ENCODE measurements at regions not wholly inside any gene's neighbourhood (a gene's known extent, or its start where the extent isn't known, plus 50 kb on each side); places are given as distances from the start of the nearest gene placed in this dataset.

DNA sequence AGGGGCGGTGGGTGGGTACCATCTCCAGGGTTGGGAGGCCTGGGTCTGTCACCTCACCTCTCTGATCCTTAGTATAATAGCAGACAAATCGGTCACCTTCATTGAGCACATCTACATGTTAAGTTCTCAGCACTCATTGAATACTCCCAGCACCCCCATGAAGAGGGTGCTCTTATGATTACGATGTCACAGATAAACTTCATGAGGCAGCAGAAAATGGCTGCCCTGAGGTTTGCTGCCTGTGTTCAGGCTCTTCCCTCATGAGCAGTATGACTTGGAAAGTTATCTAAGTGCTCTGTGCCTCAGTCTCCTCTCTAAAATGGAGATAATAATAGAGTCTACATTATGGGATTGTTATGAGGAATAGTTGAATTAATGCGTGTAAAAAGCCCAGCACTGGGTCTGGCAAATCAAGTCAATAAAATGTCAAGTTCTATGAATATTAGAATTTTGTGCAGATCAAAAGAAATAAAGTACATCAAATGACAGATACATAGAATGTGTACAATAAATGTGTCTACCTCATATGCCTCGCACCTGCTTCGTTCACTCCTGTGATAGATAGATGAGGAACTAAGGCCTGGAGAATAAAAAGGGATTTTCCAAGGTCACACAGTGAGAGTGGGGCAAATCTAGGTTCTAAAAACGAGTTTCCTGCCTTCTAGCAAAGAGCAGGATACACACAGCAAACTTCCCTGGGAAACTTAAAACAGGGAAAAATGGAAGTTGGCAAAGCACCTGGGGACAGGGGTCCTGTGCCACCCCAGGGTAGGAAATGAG is 142.2 kb upstream of the MRPS22 start:
- in situ Hi-C loops (cut with HindIII; ENCODE audit: low pct_unique_long_range_greater_than_20kb, low sequenced_read_pairs) = no loop called here
- DNase-seq (ENCODE audit: low read depth in 1 of 2, low spot score in 1 of 2) = no peak
- no peak for TF ChIP-seq JUND (IDR thresholded peaks at IDR 0.05; ENCODE audit: low read depth)

DNA sequence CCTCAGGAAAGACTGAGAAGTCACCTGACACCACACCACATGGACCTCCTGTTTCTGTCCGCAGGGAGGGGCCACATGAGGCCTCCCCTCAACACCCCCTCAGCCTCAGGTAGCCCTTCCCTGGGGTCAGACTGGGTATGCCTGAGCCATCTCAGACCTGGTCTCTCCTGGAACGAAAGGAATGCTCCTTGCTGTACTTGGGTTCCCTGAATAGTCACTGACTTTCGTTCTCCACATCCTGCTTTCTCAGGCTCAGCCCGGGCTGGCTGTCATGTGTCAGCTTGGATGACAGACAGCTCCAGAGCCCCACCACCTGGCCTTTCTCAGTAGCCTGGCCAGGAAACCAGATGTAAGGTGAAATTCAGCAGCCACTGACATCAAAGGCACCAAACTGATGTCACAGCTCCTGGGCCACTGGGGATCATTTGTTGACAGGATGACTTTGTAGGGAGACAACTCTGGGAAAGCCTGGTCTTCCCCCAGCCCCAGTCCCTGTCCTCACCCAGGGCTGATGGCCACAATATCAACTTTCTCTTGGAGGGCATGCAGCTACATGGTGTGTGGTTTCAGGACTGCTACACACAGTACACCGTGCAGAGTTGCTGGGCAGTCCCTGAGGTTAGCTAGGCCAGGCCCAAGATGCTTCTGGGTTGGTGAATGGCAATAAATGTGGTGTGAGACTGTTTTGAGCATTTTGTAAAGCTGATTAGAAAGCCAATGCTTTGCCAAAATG is 141.4 kb upstream of the MRPS22 start:
- in situ Hi-C loops (cut with HindIII; ENCODE audit: low pct_unique_long_range_greater_than_20kb, low sequenced_read_pairs) = no loop called here
- DNase-seq (ENCODE audit: low read depth in 1 of 2, low spot score in 1 of 2) = peak; percentile 81 to 87
- no peak for TF ChIP-seq JUND (IDR thresholded peaks at IDR 0.05; ENCODE audit: low read depth)

DNA sequence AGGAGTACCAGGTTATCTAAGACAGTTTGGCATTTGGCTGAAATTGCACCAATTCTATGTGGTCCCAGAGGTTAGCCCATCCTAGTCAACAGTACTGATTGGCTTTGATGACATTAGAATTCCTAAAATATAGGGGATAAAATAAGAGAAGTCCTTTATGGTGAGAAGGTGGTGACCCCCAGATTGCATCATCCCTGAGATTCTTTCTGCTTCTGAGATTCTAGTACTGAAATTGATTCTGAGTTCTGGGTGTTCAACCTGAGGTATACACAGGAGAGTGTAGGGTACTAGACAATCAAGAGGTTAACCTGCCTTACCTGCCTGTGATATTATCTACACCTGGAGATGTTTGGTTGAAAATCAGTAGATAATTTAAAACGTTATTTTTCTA is 140.9 kb upstream of the MRPS22 start:
- in situ Hi-C loops (cut with HindIII; ENCODE audit: low pct_unique_long_range_greater_than_20kb, low sequenced_read_pairs) = no loop called here
- no peak for TF ChIP-seq JUND (IDR thresholded peaks at IDR 0.05; ENCODE audit: low read depth)
- DNase-seq (ENCODE audit: low read depth in 1 of 2, low spot score in 1 of 2) = no peak

DNA sequence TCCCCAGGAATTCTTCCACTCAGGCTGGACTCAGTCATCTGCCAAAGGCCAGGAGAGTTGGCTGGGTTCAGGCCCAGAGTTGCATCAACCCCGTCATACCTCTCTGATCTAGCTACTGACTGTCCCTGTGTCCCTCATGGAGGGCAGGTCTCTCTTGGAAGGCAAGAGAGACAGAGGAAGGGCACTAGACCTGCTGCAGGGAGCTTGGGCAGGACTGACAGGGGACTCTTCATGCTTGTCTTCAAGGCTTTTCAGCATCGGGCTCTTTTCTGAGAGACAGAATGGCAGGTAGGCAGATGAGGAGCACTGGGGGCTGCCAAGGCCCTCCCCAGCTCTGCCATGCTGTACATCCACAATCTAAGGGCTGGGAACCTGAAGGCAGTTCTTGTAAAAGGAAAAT is 140.1 kb upstream of the MRPS22 start:
- in situ Hi-C loops (cut with HindIII; ENCODE audit: low pct_unique_long_range_greater_than_20kb, low sequenced_read_pairs) = no loop called here
- TF ChIP-seq JUND (IDR thresholded peaks at IDR 0.05; ENCODE audit: low read depth) = no peak
- DNase-seq (ENCODE audit: low read depth in 1 of 2, low spot score in 1 of 2) = no peak

DNA sequence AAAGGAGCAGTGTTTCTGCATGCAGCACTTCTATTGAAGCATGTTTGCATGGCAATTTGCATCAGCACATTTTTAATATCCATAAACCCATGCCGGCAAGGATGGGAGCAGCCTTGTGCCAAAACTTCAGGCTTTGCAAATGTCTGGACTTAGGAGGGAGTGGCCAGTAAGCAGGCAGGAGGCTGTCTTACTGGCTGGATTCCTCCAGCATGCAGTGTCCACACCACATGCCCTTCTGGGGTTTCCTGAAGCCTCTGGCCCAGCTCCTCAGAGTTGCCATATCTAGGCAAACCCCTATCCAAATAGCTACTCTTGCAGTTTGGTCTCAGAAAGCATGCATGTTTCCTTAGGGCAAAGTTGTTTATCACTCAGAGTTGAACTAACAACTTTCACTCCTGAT is 139.1 kb upstream of the MRPS22 start:
- no peak for TF ChIP-seq JUND (IDR thresholded peaks at IDR 0.05; ENCODE audit: low read depth)
- no peak for DNase-seq (ENCODE audit: low read depth in 1 of 2, low spot score in 1 of 2)
- in situ Hi-C loops (cut with HindIII; ENCODE audit: low pct_unique_long_range_greater_than_20kb, low sequenced_read_pairs) = no loop called here

DNA sequence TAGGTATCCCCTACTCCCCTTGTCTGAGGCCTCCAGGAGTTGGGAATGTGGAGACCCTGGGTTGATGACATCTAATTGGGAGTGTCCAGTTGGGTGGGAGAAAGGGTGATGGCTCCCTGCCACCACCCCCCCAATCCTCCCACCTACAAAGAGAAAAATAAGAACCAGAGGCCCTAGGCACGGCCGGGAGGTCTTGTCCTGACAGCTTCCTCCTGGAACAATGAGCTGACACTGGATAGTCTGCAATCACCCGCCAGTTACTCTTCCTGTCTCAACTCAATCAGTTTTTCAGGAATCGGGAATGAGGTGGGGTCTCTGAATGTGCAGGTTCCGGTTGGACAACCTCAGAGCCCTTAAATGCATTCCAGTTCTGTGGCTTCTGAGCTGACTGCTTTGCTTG is 129.9 kb upstream of the MRPS22 start:
- no peak for TF ChIP-seq JUND (IDR thresholded peaks at IDR 0.05; ENCODE audit: low read depth)
- no peak for DNase-seq (ENCODE audit: low read depth in 1 of 2, low spot score in 1 of 2)
- in situ Hi-C loops (cut with HindIII; ENCODE audit: low pct_unique_long_range_greater_than_20kb, low sequenced_read_pairs) = no loop called here

DNA sequence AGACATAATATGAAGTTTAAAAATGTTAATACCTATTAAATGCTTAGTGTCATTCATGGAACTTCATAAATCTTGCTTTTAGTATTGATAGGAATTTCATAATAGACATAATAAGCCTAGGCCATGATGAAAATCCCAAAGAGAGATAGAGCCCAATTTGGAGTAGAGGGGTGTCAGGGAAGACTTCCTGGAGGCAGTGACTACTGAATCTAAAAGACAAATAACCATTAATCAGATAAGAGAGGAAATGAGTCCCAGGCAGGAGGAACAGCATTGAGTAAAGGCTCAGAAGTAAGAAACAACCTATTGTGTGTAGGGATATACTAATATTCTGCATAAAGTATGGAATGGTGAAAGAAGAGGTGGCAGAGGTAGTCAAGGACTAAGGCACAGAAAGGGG is 126.9 kb upstream of the MRPS22 start:
- in situ Hi-C loops (cut with HindIII; ENCODE audit: low pct_unique_long_range_greater_than_20kb, low sequenced_read_pairs) = no loop called here

DNA sequence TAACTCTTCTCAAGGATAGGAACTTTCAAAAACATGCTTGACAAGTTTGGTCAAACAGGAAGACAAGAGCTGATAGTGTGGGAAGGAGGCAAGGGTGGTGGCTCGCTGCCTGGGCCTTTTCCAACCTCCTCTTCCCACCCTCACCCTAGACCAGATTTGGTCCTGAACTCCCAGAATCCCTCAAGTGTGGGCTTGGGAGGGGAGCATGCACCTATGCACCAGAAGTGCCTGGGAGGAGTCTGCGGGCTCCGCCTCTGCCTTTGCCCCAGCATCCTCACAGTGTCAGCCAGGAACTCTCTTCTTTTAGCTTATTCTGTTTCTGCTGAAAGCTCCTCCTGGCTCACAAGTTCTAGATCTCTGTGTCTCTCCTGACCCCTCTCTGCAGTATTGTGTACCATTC is 126.2 kb upstream of the MRPS22 start:
- in situ Hi-C loops (cut with HindIII; ENCODE audit: low pct_unique_long_range_greater_than_20kb, low sequenced_read_pairs) = no loop called here
- no peak for DNase-seq (ENCODE audit: low read depth in 1 of 2, low spot score in 1 of 2)
- TF ChIP-seq JUND (IDR thresholded peaks at IDR 0.05; ENCODE audit: low read depth) = no peak

More for the DNA sequence above, 126.9 kb upstream of the MRPS22 start:
- no peak for DNase-seq (ENCODE audit: low read depth in 1 of 2, low spot score in 1 of 2)
- TF ChIP-seq JUND (IDR thresholded peaks at IDR 0.05; ENCODE audit: low read depth) = no peak

DNA sequence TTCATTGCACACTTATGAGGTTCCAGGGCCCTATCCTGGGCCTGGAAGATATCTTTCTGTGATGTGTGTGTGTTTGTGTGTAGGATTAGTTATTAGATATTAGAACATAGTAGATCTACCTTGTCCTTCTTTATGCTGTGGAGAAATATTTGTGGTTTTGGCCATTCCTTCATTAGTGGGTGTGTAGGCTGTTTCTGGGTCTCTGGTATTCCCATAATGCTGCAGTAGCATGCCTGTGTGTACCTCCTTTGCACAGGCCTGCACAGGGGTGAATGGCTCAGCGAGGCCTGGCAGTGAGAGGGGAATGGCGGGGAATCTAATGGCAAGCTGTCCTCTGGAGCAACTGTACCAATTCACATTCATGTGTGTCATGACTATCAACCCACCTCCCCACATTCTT is 125.8 kb upstream of the MRPS22 start:
- DNase-seq (ENCODE audit: low read depth in 1 of 2, low spot score in 1 of 2) = no peak
- in situ Hi-C loops (cut with HindIII; ENCODE audit: low pct_unique_long_range_greater_than_20kb, low sequenced_read_pairs) = no loop called here

DNA sequence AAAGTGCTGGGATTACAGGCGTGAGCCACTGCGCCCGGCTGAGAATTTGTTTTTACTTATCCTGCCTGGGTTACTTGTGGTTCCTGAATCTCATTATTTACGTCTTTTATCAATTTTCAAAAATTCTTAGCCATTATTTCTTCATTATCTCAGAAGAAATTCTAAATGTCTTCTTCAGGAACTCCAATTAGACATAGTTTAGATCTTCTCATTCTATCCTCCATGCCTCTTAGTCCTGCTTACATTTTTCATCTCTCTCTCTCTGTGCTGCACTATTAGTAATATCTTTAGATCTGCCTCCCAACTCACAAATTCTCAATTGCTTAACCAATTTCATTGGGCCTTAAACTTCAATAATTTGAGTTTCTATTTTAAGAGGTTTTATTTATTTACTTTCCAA is 124.4 kb upstream of the MRPS22 start:
- DNase-seq (ENCODE audit: low read depth in 1 of 2, low spot score in 1 of 2) = no peak
- in situ Hi-C loops (cut with HindIII; ENCODE audit: low pct_unique_long_range_greater_than_20kb, low sequenced_read_pairs) = no loop called here
- no peak for TF ChIP-seq JUND (IDR thresholded peaks at IDR 0.05; ENCODE audit: low read depth)

More for the DNA sequence above, 125.8 kb upstream of the MRPS22 start:
- no peak for TF ChIP-seq JUND (IDR thresholded peaks at IDR 0.05; ENCODE audit: low read depth)

DNA sequence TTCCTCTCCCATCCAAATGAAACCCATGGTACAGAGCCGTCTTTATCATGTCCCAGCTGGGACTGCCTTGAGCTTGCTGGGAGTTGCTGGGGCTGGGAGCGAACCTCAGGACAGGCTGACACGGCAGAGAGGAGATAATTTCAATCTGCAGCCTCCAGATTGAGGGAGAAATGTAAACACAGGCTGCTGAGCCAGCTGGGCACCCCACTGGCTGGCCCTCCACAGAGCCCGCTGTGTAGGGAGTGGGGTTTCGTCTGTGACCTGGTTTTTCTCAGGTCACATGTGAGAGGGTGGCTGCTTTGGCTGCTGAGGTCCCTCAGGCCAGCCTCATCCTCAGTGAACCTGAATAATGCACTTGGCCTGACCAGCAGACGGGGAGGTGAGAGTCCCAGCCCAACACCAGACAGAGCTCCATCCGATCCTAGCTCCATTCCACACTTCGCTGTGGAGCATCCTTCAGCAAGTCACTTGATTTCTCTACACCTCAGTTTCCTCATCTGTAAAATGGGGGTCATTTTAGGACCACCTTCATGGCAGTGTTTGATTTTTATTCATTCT is 121.6 kb upstream of the MRPS22 start:
- in situ Hi-C loops (cut with HindIII; ENCODE audit: low pct_unique_long_range_greater_than_20kb, low sequenced_read_pairs) = no loop called here
- DNase-seq (ENCODE audit: low read depth in 1 of 2, low spot score in 1 of 2) = no peak

DNA sequence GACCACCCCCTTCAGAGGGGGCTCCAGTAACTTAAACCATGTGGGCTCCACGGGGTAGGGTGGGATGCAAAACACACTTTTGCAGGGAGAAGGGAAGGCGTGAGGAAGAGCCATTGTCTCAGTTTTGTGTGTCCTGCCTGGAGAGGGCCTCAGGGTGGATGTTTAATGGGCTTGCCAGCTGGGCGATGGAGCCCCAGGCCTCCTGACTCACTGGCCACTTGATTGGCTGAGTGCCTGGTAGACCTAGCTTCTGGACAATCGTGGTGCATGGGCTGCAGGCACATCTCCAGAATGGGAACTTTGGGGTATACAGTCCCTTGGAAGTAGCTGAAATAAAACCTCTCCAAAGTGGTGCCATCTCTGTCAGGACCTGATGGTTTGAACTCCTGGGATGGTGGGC is 118.3 kb upstream of the MRPS22 start:
- DNase-seq (ENCODE audit: low read depth in 1 of 2, low spot score in 1 of 2) = no peak
- in situ Hi-C loops (cut with HindIII; ENCODE audit: low pct_unique_long_range_greater_than_20kb, low sequenced_read_pairs) = no loop called here
- no peak for TF ChIP-seq JUND (IDR thresholded peaks at IDR 0.05; ENCODE audit: low read depth)

More for the DNA sequence above, 121.6 kb upstream of the MRPS22 start:
- TF ChIP-seq JUND (IDR thresholded peaks at IDR 0.05; ENCODE audit: low read depth) = no peak

DNA sequence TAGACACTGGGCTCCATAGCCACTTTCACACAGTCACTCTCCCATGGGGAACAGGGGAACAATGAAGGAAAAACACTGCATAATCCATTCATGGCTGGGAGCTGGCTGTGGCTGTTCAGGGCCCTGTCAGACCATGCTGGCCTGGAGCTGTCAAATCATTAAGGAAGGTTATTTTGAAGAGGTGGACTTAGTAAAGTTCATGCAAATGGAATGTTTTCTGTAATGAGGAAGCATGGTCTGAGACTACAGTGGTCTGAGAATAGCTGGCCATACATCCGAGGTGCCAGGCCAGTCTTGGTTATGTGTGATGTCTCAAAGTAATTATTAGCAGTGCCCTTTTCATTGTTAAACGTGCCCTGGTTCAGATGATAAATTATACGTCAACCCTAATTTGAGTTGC is 117.1 kb upstream of the MRPS22 start:
- in situ Hi-C loops (cut with HindIII; ENCODE audit: low pct_unique_long_range_greater_than_20kb, low sequenced_read_pairs) = no loop called here
- DNase-seq (ENCODE audit: low read depth in 1 of 2, low spot score in 1 of 2) = no peak

More for the DNA sequence above, 117.1 kb upstream of the MRPS22 start:
- TF ChIP-seq JUND (IDR thresholded peaks at IDR 0.05; ENCODE audit: low read depth) = no peak
